Tibial artery (tissue), 4 donors: ENCODE measurements at regions not wholly inside any gene's neighbourhood (a gene's known extent, or its start where the extent isn't known, plus 50 kb on each side); places are given as distances from the start of the nearest gene placed in this dataset.
"Not testable (repeated sequence)": the region's sequence is repeated elsewhere in the genome, so short reads cannot be mapped to it uniquely, and the experiment has no call there.

Experiments used
- DNase-seq, 2 donors: peaks; one replicate each; pipeline ENCODE4 v3.0.0-alpha.2; 2019
- H3K27ac ChIP-seq, 2 donors: fragments of 200-600 bp; sonication (generic) in 1 of 2; 1 replicate in 1 of 2; 2 replicates in 1 of 2; pipeline ENCODE4 v1.5.1; 2018 to 2019; ENCODE audit warnings: mild to moderate bottlenecking in 1 of 2
- H3K27me3 ChIP-seq, 2 donors: fragments of 200-600 bp; sonication (generic) in 1 of 2; one replicate each; pipeline versions ENCODE4 v1.5.1 to v1.6.0; 2016 to 2019
- H3K36me3 ChIP-seq, 3 donors: fragments of 200-600 bp; sonication (generic) in 2 of 3; one replicate each; pipeline ENCODE4 v1.5.1; 2016 to 2019; ENCODE audit warnings: mild to moderate bottlenecking in 2 of 3
- H3K4me1 ChIP-seq, 4 donors: fragments of 200-600 bp; sonication (generic) in 2 of 4; 1 replicate in 3 of 4; 2 replicates in 1 of 4; pipeline ENCODE4 v1.5.1; 2016 to 2019
- H3K4me3 ChIP-seq, 2 donors: fragments of 200-600 bp; sonication (generic) in 1 of 2; 1 replicate in 1 of 2; 2 replicates in 1 of 2; pipeline ENCODE4 v1.5.1; 2018 to 2019; ENCODE audit warnings: mild to moderate bottlenecking in 2 of 2
- H3K9me3 ChIP-seq, 3 donors: fragments of 200-600 bp; sonication (generic) in 1 of 3; one replicate each; pipeline ENCODE4 v1.5.1; 2016 to 2019
- CTCF ChIP-seq, 2 experiments: fragments of 200-600 bp in 1 of 2; fragments of 450-650 bp in 1 of 2; IDR thresholded peaks; one replicate each; pipeline ENCODE4 v1.5.1; 2017 to 2019; ENCODE audit warnings: antibody characterized with exemption in 2 of 2, mild to moderate bottlenecking in 1 of 2, moderate library complexity in 1 of 2
- intact Hi-C: fragments of 100-400 bp; cut with DNase I; formaldehyde crosslinking; loops from one replicate; pipeline ENCODE4 v1.15.0; 2023; ENCODE audit warnings: low total_unique reads

GRCh38 chr6:150694889-150695288 is 95.2 kb downstream of the PLEKHG1 start:
- DNase-seq = no peak
- no peaks in the 10 kb centered on the region for H3K36me3 ChIP-seq
- intact Hi-C loops = no loop called here
- no peaks in the 10 kb centered on the region for H3K9me3 ChIP-seq
- H3K27ac ChIP-seq = no peak overlapping the region
- no peak overlapping the region for H3K4me3 ChIP-seq
- no peak for TF ChIP-seq CTCF (IDR thresholded peaks at IDR 0.05)
- H3K4me1 ChIP-seq = no peaks in the 10 kb centered on the region
- no peaks in the 10 kb centered on the region for H3K27me3 ChIP-seq

- no peak for TF ChIP-seq CTCF (IDR thresholded peaks at IDR 0.05)
- H3K36me3 ChIP-seq = no peaks in the 10 kb centered on the region
- intact Hi-C loops = no loop called here
- DNase-seq = no peak
- no peaks in the 10 kb centered on the region for H3K4me1 ChIP-seq
- no peak overlapping the region for H3K27ac ChIP-seq
- H3K27me3 ChIP-seq = no peaks in the 10 kb centered on the region
- H3K4me3 ChIP-seq = no peak overlapping the region
- H3K9me3 ChIP-seq = no peaks in the 10 kb centered on the region
Observed at GRCh38 chr6:150695652-150696051, 96.0 kb downstream of the PLEKHG1 start.

- Histone ChIP-seq H3K4me3 (no peak overlapping the region), H3K36me3 (no peaks in the 10 kb centered on the region), H3K4me1 (no peaks in the 10 kb centered on the region), H3K27me3 (no peaks in the 10 kb centered on the region), H3K27ac (no peak overlapping the region), H3K9me3 (no peaks in the 10 kb centered on the region)
- DNase-seq = no peak
- TF ChIP-seq CTCF (IDR thresholded peaks at IDR 0.05) = no peak
- intact Hi-C loops = no loop called here
Observed at GRCh38 chr6:150696190-150696589, 96.5 kb downstream of the PLEKHG1 start.

DNA sequence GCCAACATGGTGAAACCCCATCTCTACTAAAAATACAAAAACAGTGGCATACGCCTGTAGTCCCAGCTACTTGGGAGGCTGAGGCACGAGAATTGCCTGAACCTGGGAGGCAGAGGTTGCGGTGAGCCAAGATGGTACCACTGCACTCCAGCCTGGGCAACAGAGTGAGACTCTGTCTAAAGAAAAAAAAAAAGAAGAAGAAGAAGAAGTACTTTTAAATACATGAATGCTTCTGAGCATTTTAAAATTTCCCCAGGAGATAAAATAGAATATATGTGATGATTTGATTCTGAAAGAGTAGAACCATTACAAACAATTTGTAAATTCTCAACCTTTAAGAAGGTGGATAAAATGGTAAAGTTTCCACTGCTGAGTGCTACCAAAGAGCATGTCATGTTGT is 97.2 kb downstream of the PLEKHG1 start:
- H3K4me3 ChIP-seq, DNase-seq, H3K4me1 ChIP-seq, H3K27ac ChIP-seq, H3K9me3 ChIP-seq, intact Hi-C loops, H3K27me3 ChIP-seq, H3K36me3 ChIP-seq: not testable (repeated sequence)

DNA sequence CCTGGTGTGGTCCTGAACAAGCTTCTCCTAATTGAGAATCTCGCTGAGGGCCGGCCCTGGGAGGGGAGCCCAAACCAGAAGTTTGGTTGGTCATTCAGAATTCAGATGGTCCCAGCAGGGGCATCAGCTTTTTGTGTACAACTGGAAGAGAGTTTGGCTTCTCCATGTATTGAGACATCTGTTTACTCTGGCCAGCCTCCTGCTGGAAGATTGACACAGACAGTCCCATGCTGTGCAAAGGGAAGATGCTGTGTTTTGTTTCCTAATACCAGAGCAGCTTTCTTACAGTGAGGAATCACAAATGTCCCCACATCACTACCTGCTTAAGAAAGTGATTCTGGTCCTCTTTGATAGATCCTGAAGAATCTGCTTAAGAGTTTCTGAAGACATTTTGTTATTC is 97.8 kb downstream of the PLEKHG1 start:
- Histone ChIP-seq H3K4me1 (no peaks in the 10 kb centered on the region), H3K36me3 (no peaks in the 10 kb centered on the region), H3K9me3 (no peaks in the 10 kb centered on the region), H3K27me3 (no peaks in the 10 kb centered on the region), H3K4me3 (no peak overlapping the region), H3K27ac (no peak overlapping the region)
- TF ChIP-seq CTCF (IDR thresholded peaks at IDR 0.05) = no peak
- intact Hi-C loops = no loop called here
- DNase-seq = peak in 1 of 2 donors; percentile 58

DNA sequence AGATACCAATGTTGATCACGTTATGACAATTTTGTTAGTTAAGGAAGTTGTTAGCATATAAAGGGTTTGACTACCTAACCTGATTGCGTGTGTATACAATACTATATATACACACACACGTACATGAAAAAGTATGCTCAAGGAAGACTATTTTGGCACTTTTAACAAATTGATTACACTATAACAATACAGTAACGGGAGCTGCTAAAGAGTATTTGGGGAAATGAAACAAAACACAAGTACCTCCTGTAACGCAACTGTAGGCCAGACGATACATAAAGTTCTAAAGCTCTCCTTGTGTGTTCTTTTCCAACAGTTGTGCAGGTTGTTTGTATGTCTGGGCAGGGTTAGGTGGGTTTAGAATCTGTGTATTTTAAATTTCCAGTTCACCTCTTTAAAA is 98.7 kb downstream of the PLEKHG1 start:
- TF ChIP-seq CTCF (IDR thresholded peaks at IDR 0.05) = no peak
- intact Hi-C loops = no loop called here
- Histone ChIP-seq H3K27ac (no peak overlapping the region), H3K36me3 (no peaks in the 10 kb centered on the region), H3K27me3 (no peaks in the 10 kb centered on the region), H3K9me3 (no peaks in the 10 kb centered on the region), H3K4me1 (no peaks in the 10 kb centered on the region), H3K4me3 (no peak overlapping the region)
- no peak for DNase-seq
